H54 (cell line): ENCODE measurements at regions not wholly inside any gene's neighbourhood (a gene's known extent, or its start where the extent isn't known, plus 50 kb on each side); places are given as distances from the start of the nearest gene placed in this dataset.
"Not testable (repeated sequence)": the region's sequence is repeated elsewhere in the genome, so short reads cannot be mapped to it uniquely, and the experiment has no call there.

ENCODE experiments used
- DNase-seq: peaks from one replicate; pipeline ENCODE4 v3.0.0; 2011; ENCODE audit warnings: low spot score, mixed read lengths; ENCODE audit not compliant: insufficient read length
- FAIRE-seq: peaks from 3 replicates; lab custom pipeline; 2011; peaks lifted over from hg19 to GRCh38; lab: Jason Lieb, UNC
- POLR2A ChIP-seq: IDR thresholded peaks from 2 replicates; pipeline ENCODE4 v1.6.1; 2011; ENCODE audit warnings: low read depth, mild to moderate bottlenecking, low read length

DNA sequence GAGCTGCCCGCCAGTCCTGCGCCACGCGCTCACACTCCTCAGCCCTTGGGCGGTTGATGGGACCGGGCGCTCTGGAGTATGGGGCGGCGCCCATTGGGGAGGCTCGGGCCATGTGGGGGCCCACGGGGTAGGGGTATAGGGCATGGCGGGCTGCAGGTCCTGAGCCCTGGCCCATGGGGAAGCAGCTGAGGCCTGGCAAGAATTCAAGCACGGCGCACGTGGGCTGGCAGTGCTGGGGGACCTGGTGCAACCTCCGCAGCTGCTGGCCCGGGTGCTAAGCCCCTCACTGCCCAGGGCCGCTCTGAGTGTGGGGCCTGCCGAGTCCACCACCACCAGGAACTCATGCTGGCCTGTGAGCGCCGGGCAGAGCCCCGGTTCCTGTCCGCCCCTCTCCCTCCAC is 229.6 kb upstream of the ZNF608 start:
- no peak for FAIRE-seq
- DNase-seq = no peak
- no peak for TF ChIP-seq POLR2A

DNA sequence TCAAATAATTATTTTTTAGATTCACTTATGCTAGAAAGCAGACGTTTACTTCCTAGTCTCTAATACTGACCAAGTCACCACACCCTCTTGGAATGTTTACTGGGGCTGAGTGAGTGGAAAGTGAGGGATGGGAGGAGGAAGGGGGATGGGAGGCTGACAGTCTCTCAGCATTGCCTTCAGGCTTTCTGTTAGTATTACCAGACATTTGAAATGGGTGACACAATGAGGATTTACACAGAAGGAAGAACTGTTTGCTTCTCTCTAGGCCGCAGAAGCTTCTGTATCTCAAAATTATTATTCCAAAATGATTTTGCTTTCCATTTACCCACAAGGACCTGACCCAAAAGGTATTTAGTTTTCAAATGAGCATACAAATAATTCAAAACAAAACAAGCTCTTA is 232.8 kb upstream of the ZNF608 start:
- no peak for FAIRE-seq
- no peak for DNase-seq
- TF ChIP-seq POLR2A = no peak

DNA sequence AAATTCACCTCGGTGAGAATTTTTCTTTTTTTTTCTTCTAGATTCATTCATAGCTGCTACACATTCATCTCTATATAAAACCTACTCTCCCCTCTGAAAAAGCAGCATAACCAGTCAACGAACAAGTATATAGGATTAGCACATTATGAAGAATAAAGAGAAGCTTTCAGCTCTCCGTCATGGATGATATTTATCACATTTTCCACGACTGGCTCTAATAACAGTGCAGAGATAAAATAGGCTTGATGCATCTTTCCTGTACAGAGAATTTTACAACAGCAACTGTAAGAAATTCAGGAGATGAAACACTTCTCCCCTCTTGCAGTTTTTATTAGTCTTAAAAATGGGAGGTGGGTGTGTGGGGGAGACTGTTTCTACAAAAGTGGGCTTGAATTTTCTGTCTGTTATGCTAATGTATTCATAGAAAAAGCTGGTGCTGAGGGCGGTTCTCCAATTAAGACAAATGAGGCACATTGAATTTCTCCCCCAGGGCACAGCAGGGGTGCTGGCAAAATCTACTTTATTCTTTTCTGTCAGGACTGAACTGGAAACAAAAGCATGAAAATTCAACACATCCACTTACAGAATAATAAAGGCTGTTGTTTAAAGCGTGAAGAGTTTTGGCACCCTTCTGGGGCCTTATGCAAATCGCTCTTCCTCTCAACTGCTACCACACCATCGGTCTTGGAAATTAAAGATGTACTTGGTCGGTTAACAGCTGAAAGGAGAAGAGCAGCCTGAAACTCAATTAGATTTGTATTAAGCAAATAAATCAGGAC is 233.9 kb upstream of the ZNF608 start:
- DNase-seq (no peak), FAIRE-seq (no peak)
- TF ChIP-seq POLR2A = no peak

DNA sequence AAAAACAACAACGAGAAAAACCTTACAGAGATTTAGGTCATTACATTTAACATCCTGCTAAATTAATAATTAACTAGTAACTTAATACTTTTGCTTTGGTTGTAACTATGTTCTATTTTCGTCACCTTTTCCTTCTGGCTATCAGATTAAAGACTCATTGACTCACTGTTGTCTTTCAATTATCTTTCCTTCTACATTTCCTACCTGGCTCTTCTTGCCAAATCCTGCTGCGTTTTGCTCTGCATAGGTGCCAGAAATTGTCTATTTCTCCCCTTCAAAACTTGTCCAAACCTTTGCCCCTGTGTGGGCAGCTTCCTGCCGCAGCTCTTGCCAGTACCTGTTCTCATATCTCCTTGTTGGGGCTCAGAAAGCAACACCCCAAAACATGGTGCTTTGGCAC is 235.5 kb upstream of the ZNF608 start:
- TF ChIP-seq POLR2A = no peak
- DNase-seq = no peak
- FAIRE-seq = no peak

DNA sequence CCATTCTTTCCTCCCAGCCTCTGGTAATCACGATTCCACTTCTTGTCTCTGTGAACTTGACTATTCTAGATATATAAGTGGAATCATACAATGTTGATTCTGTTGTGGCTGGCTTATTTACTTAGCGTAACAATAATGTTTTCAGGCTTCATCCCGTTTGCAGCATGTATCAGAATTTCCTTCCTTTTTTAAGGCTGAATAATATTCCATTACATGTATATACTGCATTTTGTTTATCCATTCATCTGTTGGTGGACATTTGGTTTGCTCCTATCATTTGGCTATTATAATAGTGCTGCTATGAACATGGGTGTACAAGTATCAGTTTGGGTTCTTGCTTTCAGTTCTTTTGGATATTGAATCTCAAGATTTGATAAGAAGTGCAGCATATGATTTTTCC is 239.7 kb upstream of the ZNF608 start:
- no peak for TF ChIP-seq POLR2A
- no peak for FAIRE-seq
- no peak for DNase-seq

DNA sequence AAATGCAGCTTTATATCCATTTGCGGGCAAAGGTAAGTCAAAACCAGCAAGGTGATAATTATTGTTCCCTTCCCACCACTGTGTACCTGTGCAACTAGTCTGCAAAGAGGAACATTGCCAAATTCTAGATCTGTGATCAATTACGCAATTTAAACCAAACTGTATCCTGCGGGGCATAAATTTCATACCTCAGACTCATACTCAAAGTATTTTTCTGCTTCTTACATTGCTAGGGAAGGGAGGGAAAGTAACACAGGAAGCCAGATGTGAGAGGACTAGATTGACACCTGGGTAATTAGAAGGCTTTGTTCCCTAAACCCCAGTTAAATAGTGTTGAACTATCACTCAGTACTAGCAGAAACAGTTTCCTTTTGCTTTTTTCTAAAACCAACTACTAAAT is 240.2 kb upstream of the ZNF608 start:
- no peak for FAIRE-seq
- TF ChIP-seq POLR2A = no peak
- no peak for DNase-seq

DNA sequence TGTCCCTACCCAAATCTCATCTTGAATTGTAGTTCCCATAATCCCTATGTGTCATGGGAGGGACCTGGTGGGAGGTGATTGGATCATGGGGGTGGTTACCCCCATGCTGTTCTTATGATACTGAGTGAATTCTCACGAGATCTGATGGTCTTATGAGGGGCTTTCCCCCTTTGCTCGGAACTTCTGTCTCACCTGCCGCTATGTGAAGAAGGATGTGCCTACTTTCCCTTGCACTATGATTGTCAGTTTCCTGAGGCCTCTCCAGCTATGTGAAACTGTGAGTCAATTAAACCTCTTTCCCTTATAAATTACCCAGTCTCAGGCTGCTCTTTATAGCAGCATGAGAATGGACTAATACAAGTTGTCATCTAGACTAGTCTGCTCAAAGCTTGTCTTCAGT is 241.3 kb upstream of the ZNF608 start:
- not testable (repeated sequence) for FAIRE-seq, DNase-seq

DNA sequence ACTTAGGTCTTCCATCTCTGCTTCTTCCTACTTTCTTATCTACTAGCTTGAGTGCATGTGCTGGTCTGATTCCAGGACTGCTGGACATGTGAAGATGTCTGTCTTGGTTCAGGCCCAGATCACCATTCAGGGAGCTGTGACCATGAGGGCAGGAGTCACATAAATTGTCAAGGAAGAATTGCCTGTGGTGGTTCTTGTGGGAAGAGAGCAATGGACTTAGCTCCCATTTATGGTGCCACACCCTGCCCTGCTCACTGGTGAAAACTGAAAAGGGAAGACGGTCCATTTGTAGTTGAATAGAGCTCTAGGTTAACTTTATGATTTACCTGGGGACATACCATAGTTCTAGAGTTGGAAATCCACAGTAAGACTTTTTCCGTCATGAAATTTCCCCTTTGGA is 244.3 kb upstream of the ZNF608 start:
- DNase-seq (no peak), FAIRE-seq (no peak)
- TF ChIP-seq POLR2A = no peak

DNA sequence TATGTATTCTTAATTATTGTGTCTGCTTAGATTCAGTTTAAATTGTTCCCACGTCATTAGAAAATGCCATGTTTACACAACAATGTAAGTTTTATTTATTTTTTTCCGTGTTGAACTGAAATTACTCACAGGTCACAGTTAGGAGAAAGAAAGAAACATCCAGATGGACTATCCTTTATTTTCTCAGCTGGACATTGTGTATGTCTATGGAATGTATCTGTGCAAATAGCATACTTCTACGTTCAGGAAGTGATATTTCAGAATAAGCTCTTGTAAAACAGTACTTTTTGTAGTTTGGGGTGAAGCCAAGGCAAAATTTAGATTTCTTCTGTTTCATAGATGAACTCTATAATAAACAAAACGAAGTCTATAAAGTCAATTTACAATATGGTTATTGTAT is 249.0 kb upstream of the ZNF608 start:
- FAIRE-seq (no peak), DNase-seq (no peak)
- no peak for TF ChIP-seq POLR2A

DNA sequence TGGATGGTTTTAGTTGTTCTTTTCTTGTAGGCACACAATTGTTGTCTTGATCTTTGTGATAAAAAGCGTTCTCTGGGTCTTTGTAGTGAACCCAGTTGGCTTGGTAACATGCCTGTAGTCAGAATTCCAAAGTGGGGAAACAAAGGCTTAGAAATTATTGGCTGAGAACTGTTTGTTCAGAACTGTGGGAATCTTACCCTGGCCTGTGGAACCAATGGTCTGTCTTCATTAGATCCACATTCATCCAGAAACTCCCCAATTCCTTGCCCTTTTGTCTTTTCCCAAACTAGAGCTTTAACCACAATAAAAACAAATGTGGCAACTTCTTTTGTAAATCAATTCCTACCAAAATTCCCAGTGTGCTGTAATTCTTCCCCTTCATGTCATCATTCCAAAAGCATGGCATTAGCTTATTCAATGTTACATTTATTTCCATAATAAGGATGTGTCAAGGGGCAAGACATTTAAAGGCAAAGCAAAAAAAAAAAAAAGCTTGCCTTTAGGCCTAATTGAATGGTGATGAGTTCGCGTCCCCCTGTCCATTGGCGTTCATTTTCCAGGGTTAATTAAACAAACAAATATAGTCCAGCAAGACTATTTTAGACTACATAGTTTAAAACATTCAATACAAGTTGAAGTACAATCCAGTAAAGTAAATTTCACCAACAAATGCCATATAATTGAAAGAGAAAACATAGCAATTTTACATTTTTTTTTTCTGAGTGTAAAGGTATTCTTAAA is 249.8 kb upstream of the ZNF608 start:
- no peak for DNase-seq
- TF ChIP-seq POLR2A = no peak
- FAIRE-seq = no peak

DNA sequence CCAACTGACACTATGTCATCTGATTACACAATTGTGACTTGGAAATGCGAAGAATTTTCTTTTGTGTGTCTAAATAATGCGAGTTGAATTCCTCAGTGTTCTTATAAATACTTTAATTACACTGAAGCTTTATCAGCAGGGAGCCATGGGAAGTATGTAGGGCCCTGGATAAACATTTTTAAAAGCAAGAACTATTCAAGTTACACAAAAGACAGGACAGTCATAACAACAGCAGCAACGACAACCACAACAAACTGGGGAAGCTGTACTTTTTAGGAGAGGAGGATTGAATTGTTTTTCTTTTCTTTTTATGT is 250.3 kb upstream of the ZNF608 start:
- FAIRE-seq (no peak), DNase-seq (no peak)
- no peak for TF ChIP-seq POLR2A

DNA sequence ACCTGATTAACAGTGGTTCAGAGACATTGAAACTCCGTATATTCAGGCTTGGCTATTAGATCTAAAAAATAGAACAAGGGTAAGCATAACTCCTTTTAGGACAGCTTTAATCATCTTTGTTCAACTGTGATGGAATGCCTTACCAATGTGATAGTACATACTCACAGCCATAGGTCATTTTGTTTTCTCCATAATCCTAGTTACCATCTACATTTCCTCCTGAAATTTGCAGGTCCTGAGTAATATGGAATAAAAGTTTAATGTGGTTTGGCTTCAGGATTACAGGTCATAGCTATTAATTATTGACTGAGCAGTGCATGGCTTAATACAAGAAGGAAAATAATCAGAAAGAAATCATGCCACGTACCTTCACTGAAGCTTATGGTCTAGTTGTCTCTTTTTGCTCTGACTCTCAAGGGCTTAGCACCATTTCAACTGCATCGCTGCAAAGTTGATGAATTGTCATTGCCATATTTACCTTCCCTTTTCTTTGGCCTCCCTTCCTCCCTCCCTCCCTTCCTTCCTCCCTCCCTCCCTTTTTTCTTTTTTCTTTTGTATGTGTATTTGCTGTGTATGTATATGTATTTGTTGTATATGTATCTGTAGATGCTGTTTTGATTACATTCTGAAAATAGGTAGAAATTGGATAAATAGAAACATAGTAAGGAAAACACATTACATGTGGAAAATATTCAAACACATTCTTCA is 250.9 kb upstream of the ZNF608 start:
- no peak for FAIRE-seq

DNA sequence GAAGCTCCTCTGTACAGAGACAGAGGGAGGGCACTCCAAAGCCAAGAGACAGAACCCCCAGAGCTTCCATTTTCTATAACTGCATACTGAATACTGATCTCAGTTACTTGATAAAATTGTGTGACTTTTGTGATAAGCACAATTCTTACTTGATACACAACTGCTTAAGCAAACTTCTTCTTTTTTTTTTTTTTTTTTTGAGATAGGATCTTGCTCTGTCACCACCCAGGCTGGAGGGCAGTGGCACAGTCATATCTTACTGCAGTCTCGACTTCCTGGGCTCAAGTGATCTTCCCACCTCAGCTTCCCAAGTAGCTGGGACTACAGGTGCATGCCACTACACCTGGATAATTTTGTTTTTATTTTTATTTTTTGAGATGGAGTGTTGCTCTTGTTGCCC is 252.1 kb upstream of the ZNF608 start:
- TF ChIP-seq POLR2A = no peak
- no peak for FAIRE-seq
- DNase-seq = no peak

More for the DNA sequence above, 250.9 kb upstream of the ZNF608 start:
- no peak for DNase-seq
- no peak for TF ChIP-seq POLR2A

DNA sequence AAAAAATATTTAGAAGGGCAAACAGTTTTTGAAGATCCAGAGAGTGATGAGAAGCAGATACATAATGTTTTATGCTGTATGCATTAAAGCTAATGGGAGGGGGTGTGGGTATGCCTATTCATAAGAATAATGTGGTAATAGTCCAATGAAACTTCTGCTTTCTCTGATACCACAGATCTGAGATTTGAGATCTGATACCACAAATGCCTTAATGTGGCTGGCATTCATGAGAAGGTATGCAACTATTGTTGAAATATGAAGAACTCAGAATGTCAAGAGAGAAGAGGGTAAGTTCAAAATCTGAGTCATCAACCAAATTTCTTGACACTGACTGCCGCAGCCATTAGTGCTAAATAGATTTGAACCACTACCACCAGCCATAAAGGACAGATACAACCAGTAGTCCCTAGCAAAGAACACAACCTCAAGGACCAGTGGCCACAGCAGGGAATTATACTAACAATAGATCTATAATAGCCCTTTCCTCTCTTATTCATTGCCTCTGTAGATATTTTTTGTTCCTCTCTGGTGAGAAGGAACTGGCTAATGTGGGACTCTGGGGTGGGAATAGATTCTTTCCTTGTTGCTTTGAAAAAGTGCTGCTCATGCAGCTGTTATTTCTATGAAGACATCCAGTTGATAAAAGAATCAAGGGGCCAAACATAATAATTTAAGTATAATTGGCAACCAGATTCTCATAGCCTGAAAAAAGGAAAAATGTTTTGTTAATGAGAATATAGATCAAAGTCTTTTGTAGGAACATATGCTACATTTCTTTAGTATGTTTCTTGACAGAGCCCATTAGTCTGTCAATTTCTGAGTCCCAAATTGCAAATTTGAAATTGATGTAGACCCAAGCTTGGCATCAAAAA is 256.5 kb upstream of the ZNF608 start:
- no peak for TF ChIP-seq POLR2A
- no peak for FAIRE-seq
- DNase-seq = no peak
